ENCODE measurements at regions not wholly inside any gene's neighbourhood (a gene's known extent, or its start where the extent isn't known, plus 50 kb on each side); places are given as distances from the start of the nearest gene placed in this dataset.

DNA sequence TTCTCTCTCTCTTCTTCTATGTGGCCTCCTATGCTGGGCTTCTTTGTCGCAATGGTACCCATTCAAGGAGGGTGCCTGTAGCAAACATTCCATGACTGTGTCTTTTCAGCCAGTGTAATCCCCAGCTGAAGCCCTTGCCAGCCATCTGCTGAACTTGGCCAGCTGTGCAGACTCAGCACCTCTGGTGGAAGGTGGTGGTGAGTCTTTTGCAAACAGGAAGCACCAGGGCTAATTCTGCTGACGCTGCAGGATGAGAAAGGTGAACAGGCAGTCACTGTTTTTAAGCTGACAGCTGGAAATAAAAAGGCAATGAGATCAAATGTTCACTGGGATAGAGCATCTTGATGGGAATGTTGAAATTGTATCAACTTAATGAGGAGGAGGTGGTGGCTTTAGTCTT, 298.7 kb upstream of the CLNK start:
- H3K56ac ChIP-seq (ENCODE audit: extremely low read depth, insufficient read depth, low read length) = no peak overlapping the region
- ChIA-PET POLR2A (ENCODE audit: unreplicated experiment) (no interaction called here), CTCF (no interaction called here)
- no peaks in the 10 kb centered on the region for H3K4me1 ChIP-seq (ENCODE audit: control insufficient read depth, insufficient read depth, low read length)
- WGBS, 2 experiments (ENCODE audit: extremely low coverage in 2 of 2, insufficient read length in 1 of 2) = 29% methylated on average over 1 of the region's 2 CpGs; no CpG with 5 or more reads in 1 of the 2 experiments
- H3K14ac ChIP-seq (replicated peaks; ENCODE audit: low read depth, low read length) = no peak overlapping the region
- no peak overlapping the region for H2BK120ac ChIP-seq (ENCODE audit: low read depth, low read length)
- no peak overlapping the region for H3K27ac ChIP-seq (ENCODE audit: insufficient read depth, low read length)
- H3K23ac ChIP-seq (ENCODE audit: low read depth, low read length) = no peak overlapping the region
- H3K36me3 ChIP-seq (ENCODE audit: control insufficient read depth, insufficient read depth, low read length) = no peaks in the 10 kb centered on the region
- BruUV-seq (replicated peaks) = no TSS peak
- no peak overlapping the region for H3K4me2 ChIP-seq (ENCODE audit: low read depth, low read length)
- no peak for ATAC-seq (ENCODE audit: low read depth)
- intact Hi-C loops (cut with micrococcal nuclease) (no loop called here), dilution Hi-C loops (cut with HindIII; ENCODE audit: low sequenced_read_pairs, unreplicated experiment) (no loop called here), in situ Hi-C loops (cut with MboI; ENCODE audit: low sequenced_read_pairs) (no loop called here)
- no peak overlapping the region for H3K4ac ChIP-seq (ENCODE audit: low read depth, low read length)
- no peaks in the 10 kb centered on the region for H3K9me1 ChIP-seq (ENCODE audit: insufficient read depth, low read length)
- 0 out of 2 replicates have a peak, but pooled peaks cover 3% of the 10 kb centered on the region for H3K9me3 ChIP-seq (ENCODE audit: control insufficient read depth, insufficient read depth, low read length)
- no peaks in the 10 kb centered on the region for H3K79me1 ChIP-seq (ENCODE audit: low read depth in 1 of 2, low read length in 2 of 2)
- H3K4me3 ChIP-seq (ENCODE audit: insufficient read depth, low read depth, low read length) = no peak overlapping the region
- H3K27me3 ChIP-seq (ENCODE audit: control insufficient read depth, insufficient read depth, low read length) = no peaks in the 10 kb centered on the region
- H4K5ac ChIP-seq (ENCODE audit: low read depth, low read length) = no peak overlapping the region
- DNase-seq = no peak
- peak; percentile 83 for TF ChIP-seq MAFK (IDR thresholded peaks at IDR 0.05; ENCODE audit: low read depth, low read length)
- TF ChIP-seq NFE2L2 (IDR thresholded peaks at IDR 0.05; ENCODE audit: low read depth, low read length) = no peak
- H3K18ac ChIP-seq (ENCODE audit: low read depth, low read length) = no peak overlapping the region
- no peaks in the 10 kb centered on the region for H4K20me1 ChIP-seq (ENCODE audit: insufficient read depth, low read length)
- H4K91ac ChIP-seq (ENCODE audit: insufficient read depth, low read depth, low read length) = no peak overlapping the region
- no peak overlapping the region for H2BK5ac ChIP-seq (ENCODE audit: low read depth, low read length, poor library complexity, severe bottlenecking)
- H2BK15ac ChIP-seq (ENCODE audit: low read depth, low read length) = no peak overlapping the region
- H4K8ac ChIP-seq (ENCODE audit: low read depth in 2 of 2, low read length in 2 of 2) = no peak overlapping the region
- H2AFZ ChIP-seq (replicated peaks; ENCODE audit: low read length, poor library complexity) = no peak overlapping the region
- no peak overlapping the region for H2AK5ac ChIP-seq (ENCODE audit: low read depth, low read length)
- H2BK20ac ChIP-seq (ENCODE audit: low read depth, low read length) = no peak overlapping the region
- H2AK9ac ChIP-seq (replicated peaks; ENCODE audit: low read depth, low read length, poor library complexity) = no peak overlapping the region
- H3K9ac ChIP-seq (ENCODE audit: low read depth, low read length) = no peak overlapping the region

Measured in IMR-90 (cell line).